ENCODE measurements at regions not wholly inside any gene's neighbourhood (a gene's known extent, or its start where the extent isn't known, plus 50 kb on each side); places are given as distances from the start of the nearest gene placed in this dataset.

- TF ChIP-seq POLR2A (IDR thresholded peaks at IDR 0.05): no peak
- no peak for TF ChIP-seq CTCF (IDR thresholded peaks at IDR 0.05)
Measured at GRCh38 chr7:54390565-54390964, 151.6 kb upstream of the VSTM2A start.

Data from body of pancreas (tissue), 4 donors.